Fibroblast of upper back skin (primary cell): ENCODE measurements at regions not wholly inside any gene's neighbourhood (a gene's known extent, or its start where the extent isn't known, plus 50 kb on each side); places are given as distances from the start of the nearest gene placed in this dataset.

ENCODE experiments used
- DNase-seq: peaks from one replicate; pipeline ENCODE4 v3.0.0-alpha.2; 2013

DNA sequence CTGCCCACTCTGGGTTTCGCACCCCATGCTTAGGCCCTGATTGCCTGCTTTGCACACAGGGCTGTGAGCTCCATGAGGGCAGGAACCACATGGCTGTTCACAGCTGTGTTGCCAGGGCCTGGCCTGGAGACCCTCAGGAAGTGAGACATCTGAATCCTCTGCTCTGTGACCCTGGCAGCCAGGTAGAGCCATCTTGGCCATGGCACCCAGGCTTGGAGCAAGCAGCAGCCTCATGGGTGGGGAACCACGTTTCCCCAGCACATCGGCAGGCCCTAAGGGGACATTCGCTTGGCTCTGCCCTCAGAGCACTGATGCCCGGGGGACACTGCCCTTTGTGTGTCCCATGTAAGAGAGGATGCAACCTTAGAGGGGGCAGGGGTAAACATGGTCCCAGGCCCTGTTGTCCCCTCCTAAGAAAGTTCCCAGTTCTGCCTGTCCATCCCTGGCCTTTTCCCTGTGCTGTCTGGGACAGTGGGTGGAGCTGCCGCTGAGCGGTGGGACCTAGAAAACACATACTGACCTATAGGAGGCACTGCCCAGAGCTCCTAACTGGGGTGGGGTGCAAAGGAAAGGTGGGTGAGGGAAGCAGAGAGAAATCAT lies 144.1 kb upstream of the IER5L start:
- no peak for DNase-seq

DNA sequence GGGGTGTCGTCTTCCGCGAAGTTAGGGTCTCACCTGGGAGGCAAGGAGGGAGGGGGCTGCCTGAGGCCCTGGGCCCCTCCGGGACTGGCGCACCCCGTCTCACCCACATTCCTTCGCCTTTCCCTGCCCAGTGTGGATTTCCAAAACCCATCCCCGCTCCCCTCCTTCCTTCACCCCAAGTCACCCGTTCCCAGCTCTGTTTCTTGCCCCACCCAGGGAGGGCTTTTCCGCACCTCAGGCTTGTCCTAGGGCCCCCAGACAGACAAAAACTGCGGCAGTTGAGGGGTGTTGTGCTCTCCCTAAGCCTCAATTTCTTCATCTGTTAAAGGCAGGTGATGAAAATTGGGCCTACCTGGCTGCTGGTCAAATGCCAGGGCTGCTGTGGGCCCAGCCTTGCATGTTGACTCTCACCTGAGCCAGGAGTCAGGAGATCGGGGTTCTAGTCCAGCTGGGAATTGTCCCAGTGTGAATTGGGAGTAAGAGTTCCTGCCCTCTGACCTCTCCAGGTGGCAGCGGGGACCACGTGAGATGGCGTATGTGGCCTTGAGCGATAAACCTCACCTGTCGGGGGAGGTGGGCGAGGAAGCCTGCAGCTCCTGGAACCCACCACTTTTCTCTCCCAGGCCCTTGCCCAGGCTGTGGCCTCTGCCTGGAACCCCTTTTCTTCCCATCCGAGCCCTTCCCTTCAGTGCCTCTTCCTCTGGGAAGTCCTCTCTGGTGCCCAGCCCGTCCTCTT lies 143.4 kb upstream of the IER5L start:
- no peak for DNase-seq

DNA sequence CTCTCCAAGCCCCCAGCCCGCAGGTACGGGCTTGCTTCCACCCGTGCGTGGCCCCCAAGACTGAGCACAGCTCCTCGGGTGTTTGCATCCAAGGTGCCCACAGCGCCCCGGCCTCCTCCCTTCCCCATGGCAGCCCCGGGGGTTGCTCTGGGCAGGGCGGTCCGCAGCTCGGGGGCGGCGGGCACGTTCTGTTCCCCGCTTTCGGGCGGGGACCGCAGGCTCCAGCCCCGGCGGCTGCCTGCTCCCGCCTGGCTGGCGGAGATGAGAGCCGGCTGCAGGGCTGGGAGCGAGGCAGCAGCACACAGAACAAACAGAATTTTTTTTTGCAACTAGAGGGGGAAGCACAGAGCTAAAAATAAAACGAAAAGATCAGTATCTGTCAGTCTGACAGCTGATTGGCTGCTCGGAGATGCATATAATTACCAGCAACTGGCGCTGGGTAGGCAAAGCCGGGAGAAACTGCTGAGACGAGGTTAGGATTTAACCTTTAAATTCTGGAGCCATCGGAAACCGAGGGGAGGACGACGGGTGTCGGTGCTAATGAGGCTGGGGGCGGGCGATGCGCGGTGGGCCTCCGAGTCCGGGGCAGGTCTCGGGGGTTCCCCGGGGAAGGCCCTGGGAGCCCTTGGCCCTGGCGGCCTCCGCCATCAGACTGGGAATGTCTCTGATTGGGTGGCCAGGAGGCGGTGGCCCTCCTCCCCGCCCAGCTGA lies 142.7 kb upstream of the IER5L start:
- DNase-seq, result peak; percentile 93

DNA sequence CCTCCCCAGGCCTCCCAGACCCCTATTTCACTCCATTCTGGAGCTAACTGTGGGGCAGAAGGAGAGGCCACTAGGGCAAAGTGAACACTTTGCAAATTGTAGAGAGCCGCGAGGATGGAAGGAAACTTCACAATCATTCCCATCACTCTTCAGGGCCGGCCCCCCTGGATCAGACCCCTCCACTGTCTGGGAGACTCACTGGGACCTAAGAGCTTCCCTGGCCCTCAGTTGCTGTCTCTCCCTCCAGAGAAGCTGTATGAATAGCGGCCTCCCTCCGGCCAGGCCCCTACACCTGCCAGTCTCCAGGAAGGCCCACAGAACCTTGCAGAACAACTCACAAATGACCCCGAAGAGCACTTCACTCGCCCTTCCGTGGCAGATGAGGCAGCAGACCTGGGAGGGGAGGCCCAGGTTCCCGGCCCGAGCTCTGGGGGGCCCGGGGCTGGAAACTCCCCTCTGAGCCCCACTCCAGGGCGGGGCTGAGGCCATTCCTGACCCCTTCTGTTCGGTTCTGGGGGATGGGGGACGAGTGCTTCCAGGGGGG lies 141.9 kb upstream of the IER5L start:
- no peak for DNase-seq

DNA sequence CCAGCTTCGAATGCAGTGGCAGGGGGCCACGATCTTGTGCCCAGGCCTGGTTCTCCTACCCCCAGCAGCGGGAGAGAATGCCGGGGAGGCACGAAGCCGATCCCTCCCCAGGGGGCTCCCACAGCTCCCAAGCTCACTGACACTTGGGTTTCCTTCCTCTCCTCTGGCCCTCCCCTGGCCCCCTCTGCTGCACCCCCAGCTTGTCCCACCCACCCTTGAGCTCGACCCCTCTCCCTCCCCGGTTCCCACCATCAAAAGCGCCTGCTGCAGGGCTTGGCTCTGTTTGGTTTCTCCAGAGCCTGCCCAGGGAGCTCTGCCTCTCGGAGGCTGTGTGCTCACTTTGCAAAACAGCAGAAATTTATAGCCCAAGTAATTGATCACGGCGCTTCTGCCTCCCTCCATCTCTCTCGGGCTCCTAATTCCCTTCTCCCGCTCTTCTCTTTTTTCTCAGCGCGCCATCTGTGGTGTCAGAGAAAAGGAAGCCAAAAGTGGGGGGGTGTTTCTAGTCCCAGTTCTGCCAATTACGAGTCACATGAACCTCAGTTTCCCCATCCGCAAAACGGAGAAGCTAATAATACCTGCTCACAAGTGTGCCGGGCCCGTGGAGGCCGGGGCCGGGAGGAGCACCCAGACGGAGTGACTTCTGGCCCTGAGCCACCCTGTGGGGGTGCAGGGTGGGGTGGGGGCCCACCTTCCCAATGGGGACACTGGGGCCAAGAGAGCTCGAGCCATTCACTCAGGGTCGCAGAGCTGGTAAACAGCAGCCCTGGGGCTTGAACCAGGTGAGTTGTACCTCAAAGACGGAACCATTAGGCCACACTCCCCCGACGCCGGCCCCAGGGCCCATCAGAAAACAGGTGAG lies 141.2 kb upstream of the IER5L start:
- no peak for DNase-seq

DNA sequence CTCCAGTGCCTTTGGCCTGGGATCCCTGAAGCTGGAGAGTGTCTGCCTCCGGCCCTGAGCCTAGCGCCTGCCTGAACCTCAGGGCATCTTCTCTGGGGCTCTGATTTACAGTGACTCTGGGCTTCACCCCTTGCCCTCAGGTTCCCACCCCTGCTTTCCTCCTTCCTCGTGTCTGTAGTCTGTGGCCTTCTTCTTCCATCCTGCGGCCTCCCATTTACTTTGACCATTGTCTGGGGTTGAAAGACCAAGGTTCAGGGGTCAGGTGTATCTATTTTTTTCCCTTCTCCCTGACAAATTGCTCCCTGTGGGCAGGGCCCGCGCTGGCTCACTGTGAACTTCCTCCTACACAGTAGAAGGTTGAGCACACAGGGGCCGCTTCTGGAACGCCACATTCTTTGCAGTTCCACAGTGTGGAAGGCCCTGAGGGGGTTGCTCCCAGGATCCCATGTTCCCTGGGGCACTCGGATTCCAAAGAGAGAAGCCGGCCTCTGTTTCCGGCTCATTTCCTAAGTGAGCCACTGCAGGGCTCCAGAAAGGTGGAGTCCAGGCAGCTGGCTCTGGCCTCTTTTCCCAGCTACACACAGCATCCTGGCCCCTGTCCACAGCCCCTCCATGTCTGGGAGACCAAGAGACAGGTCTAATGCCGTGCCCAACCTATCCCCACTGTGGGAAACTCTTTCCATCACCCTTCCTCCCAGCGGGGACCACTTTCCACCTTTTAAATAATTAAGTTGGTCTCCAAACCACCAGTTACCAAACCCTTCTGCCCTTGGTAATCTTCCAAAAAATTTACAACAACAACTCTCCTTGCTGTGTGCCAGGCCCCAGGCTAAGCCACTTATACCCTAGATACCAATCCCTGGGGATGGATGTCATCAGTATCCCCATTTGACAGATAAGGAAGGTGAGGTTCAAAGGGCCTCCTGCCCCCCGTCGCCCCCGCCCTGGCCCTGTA lies 140.3 kb upstream of the IER5L start:
- DNase-seq, result no peak

DNA sequence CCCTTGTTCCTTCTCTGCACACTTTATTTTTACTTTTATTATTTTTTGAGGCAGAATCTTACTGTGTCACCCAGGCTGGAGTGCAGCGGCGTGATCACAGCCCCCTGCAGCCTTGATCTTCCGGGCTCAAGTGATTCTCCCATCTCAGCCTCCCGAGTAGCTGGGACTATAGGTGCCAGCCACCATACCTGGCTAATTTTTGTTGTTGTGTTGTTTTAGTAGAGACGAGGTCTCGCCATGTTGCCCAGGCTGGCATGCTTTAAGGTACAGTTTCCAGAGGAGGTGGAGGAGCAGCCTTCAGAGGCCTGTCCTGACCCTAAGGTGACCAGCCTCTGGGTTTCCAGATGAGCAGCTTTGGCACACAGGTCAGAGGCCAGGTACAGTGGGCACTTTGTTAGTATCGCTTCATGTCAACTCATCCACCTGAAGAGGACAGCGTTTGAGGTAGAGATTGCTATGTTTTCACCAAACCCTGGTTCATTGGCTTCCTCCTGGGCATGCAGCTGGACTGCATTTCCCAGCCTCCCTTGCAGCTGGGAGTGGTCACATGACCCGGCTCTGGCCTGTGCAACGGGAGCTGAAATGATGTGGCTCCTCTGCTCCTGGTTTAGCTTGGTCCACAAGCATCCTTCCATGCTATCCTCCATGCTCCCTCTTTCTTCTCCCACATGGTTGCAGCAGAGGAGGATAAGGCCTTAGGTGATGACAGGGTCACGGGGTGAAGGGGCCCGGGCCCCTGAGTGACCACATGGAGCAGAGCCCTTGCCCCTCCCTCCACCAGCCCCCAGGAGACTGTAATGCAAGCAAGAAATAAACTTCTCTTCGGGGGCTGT lies 139.3 kb upstream of the IER5L start:
- no peak for DNase-seq

DNA sequence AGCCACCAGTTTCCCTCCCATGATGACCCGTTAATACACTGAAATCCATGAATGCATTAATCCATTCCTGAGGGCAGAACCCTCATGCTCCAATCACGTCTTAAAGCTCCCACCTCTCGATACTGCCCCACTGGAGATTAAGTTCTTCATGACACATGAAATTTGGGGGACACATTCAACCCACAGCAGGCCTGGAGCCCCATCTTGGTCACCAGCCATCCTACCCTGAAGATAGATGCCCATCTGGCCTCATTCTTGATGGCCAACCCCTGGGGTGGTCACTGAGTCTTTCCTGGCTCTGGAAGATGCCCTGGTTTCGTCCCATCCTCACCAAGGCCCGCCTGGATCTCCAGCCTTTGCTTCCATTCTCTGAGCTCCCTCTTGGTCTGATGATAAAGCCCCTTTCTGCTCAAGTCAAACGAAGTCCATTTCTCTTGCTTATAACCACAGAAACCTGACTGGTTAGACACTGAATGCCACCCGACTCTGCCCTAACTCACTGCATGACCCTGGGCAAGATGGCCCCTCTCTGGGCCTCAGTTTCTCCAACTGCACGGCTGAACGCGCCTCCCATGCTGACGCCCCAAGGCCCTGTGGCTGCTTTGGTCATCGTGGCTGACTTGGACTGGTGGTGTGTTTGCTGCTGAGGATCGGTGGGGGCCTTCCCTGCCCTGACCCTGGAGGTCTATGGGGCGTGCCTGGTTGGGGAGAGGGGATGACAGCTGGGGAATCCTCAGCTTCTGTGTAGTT lies 138.4 kb upstream of the IER5L start:
- no peak for DNase-seq

DNA sequence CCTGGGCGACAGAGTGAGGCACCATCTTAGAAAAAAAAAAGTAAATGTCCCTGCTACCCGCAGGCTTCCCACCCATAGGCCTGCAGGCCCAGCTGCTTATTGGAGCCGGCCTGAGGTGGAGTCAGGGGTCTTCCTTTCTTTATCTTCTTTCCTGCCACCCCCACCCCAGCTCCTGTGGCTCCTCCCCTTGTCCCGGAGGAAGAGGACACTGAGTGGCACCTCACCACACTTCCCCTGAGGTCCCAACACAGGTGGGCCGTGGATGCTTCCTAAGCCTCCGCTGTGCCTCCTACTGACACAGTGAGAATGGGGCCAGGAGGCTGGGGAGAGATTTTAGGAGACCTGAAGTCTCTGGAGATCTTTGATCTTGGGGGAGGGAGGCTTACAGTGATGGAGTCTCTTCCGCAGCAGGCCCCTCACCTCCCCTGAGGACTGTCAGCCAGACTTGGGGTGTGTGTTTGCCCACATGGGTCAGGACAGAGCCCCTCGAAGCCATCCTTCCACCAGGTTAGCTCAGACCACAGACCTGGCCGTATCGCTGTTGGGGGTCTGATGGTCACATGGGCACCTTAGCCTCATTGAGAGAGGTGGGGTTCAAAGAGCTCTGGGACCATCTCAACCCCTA lies 135.4 kb upstream of the IER5L start:
- no peak for DNase-seq

DNA sequence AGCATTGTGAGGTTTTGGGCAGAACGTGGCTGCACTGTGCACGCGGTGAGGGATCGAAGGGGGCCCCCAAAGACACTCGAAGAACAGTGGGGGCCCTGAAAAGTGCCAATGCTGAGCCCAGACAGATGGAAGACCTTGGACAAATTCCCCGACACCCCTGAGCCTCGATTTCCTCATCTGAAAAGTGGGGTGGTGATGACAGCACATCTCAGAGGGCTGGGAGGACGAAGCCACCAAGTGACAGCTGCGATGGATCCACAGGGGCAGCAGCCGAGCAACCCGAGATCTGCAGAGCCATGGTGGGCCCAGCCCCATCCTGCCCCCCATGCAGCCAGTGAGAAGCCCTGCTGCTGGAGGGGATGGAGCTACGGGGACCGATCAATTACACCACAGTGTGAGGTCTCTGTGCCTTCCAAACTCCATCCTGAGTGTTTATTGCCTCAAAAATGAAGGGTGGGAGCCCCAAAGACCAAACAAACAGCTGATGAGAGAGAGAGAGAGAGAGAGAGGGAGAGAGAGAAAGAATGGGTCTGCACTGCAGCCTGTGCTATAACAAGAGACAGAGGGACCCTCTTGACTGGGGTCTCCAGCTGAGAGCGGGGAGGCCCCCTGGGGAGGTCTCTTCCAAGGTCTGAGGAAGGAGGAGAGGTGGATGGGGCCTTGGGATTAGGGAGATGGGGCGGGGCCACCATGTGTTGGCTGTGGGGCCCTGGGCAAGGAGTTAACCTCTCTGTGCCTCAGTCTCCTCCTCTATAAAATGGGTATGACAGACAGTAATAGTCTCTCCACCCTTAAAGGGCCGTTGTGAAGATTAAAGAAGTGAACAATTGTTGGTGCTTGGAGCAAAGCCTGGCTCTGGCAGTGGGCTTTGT lies 134.4 kb upstream of the IER5L start:
- DNase-seq, result no peak

DNA sequence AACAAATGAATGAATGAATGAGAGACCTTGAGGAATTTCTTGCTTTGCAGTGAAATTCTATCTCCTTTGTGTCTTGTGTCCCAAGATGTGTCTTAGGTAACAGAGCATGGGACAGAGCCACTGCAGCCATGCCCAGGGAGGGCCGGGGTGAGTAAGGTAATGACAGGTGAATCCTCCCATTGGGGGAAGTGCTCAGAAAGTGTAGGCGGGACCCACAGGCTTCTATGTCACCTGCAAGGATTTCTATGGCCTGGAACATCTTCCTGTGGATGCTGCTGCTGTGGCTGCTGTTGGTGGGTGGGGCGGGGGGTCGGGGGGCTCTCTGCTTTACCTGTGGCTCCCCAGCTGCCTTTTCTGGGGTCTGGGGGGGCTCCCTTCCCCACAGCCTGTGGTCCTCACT lies 133.6 kb upstream of the IER5L start:
- DNase-seq, result no peak

DNA sequence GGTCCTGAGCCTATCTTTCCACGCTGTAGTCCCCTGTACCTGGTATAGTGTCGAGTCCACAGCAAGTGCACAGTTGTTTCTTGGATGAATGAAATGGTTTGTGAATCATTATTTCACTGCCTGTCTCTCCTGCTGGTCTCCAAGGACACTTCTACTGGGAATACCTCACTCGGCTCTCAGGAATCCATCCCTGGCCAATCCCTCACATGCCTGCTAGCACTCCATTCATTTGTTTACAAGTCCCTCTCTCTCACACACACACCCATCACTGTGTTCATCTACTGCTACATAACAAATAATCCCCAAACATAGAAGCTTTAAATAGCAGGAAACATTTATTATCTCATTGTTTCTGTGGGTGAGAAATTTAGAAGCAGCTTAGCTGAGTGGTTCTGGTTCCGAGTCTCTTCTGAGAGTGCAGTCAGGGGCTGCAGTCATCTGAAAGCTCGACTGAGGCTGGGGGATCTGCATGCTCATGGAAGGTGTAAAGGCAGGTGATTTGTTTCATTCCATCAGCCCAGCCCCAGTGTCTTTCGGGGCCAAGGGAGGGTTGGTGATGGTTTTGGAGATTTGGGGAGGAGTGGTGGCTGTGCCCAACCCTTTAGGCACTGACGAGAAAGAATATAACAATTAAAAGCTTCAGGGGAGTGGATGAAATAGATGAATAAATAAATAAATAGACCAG lies 132.7 kb upstream of the IER5L start:
- DNase-seq, result no peak

DNA sequence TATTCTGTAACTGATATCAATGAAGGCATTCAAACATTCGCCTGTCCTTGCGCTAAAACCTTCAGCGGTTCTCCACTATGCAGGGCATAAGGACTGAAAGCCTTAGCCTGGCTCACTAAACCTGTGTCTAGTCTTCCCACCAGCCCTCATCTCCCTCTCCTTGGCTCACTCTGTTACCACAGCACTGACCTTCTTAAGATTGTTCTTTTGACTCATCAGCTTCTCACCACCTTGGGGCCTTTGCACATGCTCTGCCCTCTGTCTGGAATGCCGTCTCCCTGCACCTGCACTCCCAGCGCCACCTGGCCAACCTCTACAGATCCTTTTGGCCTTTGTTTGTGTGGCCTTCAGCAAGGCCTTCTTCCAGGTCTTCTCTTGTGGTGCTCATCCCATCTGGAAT lies 131.8 kb upstream of the IER5L start:
- DNase-seq, result no peak

DNA sequence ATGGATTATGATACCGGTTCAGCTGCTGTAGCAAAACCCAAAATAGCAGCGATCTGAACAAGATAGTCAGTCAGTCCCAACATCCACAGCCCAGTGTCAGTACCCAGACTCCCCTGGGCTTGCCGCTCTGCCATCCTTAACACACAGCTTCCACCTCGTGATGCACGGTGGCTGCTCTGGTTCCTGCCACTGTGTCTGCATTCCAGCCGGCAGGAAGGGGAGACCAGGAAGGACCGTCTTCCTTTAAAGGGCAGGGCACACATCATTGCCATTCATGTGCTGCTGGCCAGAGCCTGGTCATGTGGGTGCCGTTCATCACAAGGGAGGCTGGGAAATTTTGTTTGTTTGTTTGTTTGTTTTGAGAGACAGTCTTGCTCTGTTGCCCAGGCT lies 131.0 kb upstream of the IER5L start:
- DNase-seq, result no peak

DNA sequence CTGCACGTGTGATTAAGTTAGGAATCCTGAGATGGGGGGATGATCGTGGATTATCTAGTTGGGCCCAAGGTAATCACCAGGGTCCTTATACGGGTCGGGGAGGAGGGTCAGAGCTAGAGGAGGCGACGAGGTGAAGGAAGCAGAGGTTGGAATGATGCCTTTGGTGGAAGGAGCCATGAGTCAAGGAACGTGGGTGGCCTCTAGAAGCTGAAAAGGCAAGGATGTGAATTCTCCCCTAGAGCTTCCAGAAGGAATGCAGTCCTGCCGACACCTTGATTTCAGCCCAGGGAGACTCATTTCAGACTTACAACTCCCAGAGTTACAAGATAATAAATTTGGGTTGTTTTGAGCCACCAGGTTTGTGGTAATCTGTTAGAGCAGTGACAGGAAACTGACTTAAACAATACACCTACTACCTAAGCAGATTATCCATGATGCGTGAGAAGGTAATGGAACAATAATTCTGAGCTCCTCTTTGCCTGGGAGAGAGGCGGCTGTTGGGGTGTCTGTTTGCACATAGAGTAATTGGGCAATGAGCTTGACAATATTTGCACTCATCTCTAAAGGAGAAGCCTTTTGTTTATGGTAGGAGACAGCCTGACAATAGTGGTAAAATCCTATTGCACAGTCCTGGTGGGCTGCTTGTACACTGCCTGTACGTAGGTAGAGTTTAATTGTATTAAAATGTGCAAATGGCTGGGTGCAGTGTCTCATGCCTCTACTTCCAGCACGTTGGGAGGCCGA lies 129.3 kb upstream of the IER5L start:
- DNase-seq, result no peak

DNA sequence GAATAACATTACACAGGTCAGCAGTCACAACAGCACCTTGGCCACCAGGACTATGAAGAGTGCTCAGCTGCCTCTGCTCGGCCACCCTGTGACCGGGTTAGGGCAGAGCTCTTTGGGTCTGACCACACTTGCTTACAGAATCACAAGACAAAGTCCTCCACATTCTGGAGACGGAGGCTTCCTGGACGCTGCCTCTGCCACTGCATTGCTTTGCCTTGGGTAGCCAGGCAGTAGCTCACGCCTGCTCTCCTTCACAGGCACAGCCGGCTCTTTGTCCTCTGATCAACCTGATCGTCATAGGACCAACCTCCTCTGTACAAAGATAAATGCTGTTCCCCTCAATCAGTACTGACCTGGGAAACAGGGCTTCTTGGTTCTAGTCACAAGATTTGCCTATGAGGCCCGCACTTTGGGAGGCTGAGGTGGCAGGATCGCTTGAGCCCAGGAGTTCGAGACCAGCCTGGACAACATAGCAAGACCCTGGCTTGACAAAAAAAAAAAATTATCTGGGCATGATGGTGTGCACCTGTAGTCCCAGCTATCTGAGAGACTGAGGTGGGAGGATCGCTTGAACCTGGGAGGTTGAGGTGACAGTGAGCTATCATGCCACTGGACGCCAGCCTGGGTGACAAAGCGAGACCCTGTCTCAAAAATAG lies 128.4 kb upstream of the IER5L start:
- DNase-seq, result no peak

DNA sequence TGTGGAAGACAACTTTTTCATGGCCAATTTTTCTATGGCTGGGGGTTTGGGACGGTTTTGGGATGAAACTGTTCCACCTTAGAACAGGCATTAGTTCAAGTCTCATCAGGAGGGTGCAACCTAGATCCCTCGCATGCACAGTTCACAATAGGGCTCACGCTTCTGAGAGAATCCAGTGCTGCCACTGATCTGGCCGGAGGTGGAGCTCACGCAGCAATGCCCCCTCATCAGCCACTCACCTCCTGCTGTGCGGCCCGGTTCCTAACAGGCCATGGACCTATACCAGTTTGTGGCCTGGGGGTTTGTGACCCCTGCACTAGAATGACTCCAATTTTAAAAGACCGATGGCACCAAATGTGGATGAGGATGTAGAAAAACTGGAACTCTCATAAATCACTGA lies 127.2 kb upstream of the IER5L start:
- no peak for DNase-seq
